Stimulated activated CD4-positive, alpha-beta T cell treated with anti-CD3 and anti-CD28 coated beads, Interleukin-1b, Interleukin-23, amount 100 ng/mL, for 4 hours (primary cell): ENCODE measurements at regions not wholly inside any gene's neighbourhood (a gene's known extent, or its start where the extent isn't known, plus 50 kb on each side); places are given as distances from the start of the nearest gene placed in this dataset.

Experiments used
- DNase-seq, 2 donors: peaks; one replicate each; pipeline ENCODE4 v3.0.0-alpha.2; 2020; ENCODE audit warnings: low read depth in 2 of 2

DNA sequence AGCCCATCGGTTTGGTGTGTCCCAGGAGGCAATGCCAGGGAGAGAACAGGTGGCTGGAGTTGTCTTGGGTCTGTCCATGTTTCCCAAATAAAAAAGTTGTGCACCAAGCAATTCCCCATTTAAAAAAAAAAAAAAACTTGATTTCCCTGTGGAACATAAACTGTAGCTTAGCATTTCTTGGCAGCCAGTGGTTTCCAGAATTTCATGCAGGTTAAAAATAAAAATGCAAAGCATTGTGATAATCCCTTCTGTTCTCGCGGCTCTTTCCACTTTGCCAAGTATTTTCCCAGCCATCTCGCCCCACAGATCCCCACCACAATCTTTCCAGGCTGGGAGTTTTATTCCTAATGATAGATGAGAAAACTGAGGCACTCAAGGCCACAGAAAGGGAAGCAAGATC is 51.4 kb upstream of the MSX1 start:
- DNase-seq, result no peak

- no peak for DNase-seq
Measured at GRCh38 chr4:4805887-4806286, 53.6 kb upstream of the MSX1 start.

GRCh38 chr4:4803912-4804296 is 55.6 kb upstream of the MSX1 start:
- DNase-seq, result no peak

DNA sequence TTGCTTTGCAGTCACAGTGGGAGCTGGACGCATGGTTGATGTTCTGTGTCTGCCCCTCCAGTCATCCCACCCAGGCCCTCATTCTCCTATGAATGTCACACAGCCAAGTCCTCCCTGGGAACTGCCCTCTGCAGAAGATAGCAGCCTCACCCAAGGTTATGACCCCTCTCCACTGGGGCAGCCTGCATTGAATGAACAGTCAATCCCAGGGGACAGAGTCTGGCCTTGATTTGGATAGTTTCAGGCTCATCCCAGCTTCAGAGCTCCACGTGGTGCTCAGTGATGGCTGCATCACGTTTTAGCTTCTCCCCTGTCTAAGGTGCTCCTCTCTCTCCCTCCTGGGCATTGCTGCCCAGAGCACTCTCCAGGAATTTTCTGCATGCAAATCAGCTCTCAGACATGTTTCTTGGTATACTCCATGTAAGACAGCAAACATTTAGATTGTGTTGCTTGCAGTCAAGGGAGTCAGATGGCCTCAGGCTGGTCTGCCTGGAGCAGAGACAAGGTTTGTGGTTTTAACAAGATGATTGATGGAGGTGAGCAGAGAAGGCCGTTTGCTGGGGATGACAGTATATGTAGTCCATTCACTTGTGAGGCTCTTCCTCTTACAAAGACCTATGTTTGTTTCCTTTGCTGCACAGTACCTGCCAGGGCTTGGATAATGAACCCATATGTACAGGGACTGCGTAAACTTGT is 56.1 kb upstream of the MSX1 start:
- no peak for DNase-seq

- no peak for DNase-seq
Measured at GRCh38 chr4:4800646-4801408, 58.6 kb upstream of the MSX1 start.

DNA sequence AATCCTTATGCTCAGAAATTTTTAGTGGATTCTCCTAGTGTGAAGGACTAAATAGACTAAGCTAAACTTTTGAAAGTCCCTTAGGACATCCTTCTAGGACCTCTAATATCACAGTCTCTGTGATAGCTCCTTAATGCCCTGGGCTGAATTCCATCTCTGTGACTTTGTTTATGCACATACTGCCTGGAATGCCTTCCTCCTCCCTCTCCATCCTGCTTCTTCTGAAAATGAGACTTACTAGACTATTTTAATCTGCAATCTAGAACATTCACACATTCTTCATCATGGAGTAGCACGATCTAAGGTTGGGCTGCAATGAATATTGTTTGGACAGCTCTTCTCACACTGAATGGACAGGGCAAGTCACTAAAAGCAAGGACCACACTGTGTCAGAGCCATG is 65.0 kb upstream of the MSX1 start:
- DNase-seq, result no peak

GRCh38 chr4:4792466-4792865 is 67.0 kb upstream of the MSX1 start:
- no peak for DNase-seq

- DNase-seq, result no peak
Measured at GRCh38 chr4:4791299-4792111, 68.0 kb upstream of the MSX1 start.

DNA sequence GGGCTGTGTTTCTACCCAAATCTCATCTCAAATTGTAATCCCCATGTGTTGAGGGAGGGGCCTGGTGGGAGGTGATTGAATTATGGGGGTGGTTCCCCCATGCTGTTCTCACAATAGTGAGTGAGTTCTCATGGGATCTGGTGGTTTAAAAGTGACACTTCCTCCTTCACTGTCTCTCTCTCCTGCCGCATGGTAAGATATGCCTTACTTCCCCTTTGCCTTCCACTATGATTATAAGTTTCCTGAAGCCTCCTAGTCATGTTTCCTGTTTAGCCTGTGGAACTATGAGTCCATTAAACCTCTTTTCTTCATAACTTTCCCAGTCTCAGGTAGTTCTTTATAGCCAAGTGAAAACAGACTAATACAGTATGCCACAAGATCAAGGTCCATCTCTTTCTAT is 70.0 kb upstream of the MSX1 start:
- DNase-seq, result no peak

GRCh38 chr4:4788573-4788972 is 70.9 kb upstream of the MSX1 start:
- DNase-seq, result no peak

DNA sequence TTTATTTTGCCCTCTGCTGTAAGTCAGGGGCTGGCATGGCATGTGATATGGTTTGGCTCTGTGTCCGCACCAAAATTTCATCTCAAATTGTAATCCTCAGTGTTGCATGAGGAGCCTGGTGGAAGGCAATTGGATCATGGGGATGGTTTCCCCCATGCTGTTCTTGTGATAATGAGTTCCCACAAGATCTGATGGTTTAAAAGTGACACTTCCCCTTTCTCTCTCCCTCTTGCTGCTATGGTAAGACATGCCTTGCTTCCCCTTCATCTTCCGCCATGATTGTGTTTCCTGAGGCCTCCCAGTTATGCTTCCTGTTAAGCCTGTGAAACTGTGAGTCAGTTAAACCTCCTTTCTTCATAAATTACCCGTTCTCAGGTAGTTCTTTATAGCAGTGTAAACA is 72.0 kb upstream of the MSX1 start:
- no peak for DNase-seq

GRCh38 chr4:4784379-4784778 is 75.1 kb upstream of the MSX1 start:
- DNase-seq, result no peak

DNA sequence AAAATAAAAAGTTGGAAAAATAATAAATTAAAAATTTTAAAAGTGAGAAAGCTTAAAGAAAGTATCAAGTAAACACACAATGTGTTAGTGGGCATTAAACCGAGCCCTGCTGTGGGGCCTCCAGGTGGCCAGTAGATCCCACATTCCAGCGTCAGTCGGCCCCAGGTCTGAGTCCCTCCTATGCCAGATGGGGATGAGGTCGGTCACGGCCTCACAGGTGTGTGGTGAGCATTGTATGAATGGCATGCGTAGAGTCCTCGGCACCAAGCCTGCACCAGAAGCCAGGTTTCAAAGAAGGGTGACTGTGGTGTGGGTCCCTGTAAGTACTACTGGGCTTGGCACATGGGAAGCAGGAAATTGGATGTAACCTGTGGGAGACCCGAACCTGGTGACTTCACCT is 75.6 kb upstream of the MSX1 start:
- DNase-seq, result no peak

DNA sequence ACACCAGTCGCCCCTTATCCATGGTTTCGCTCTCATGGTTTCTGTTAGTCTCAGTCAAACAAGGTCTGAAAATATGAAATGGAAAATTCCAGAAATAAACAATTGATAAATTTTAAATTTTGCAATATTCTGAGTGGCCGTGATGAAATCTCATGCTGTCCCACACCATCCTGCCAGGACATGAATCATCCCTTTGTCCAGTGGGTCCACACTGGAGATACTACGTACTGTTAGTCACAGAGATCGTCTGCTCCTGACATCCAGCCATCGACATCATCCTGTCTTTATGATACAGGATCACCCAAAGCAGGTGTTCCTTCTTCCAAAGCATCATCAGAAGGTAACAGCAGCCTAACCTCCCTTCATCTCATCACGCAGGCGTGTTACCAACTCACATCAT is 76.5 kb upstream of the MSX1 start:
- DNase-seq, result no peak

GRCh38 chr4:4781936-4782707 is 77.3 kb upstream of the MSX1 start:
- no peak for DNase-seq

- DNase-seq, result no peak
Measured at GRCh38 chr4:4780729-4781244, 78.7 kb upstream of the MSX1 start.

GRCh38 chr4:4779486-4779885 is 80.0 kb upstream of the MSX1 start:
- no peak for DNase-seq

GRCh38 chr4:4779054-4779453 is 80.4 kb upstream of the MSX1 start:
- no peak for DNase-seq

DNA sequence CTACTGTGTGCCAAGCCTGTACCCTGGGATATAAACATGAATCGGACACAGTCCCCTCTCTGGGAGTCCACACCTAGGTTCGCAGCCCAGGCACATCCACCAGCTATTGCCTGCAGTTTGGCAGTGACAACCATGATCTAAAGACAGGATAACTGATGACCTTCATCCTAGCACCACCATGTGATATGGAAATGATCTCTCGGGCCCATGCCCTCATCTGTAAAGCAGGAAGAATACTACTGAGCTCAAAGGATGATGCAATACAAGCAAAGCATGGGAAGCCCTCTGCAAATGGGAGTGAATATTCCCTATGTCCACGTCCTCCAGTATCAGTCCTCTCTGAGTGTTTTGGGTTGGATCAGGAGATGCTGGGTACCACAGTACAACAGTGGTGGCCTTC is 80.9 kb upstream of the MSX1 start:
- DNase-seq, result no peak

GRCh38 chr4:4776934-4777333 is 82.5 kb upstream of the MSX1 start:
- DNase-seq, result no peak

DNA sequence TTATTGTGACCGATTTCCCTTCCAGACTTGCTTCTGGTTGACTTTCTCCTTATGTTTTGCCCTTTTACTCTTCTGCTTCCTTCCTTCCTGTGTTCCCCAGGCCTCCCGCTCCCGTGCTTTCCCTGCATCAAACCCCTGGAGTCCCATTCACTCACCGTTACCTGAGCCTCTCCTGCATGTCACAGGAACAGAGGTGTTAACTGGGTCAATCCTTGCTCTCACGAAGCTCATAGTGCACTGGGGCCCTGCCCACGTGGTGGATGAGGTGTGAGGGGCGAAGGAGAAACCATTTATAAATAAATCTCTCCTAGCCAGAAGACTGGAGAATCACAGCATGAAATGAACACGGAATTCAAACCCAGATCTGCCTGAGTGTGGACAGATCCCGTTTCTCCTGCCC is 83.1 kb upstream of the MSX1 start:
- no peak for DNase-seq

- DNase-seq, result no peak
Measured at GRCh38 chr4:4775493-4776004, 83.9 kb upstream of the MSX1 start.
